ENCODE measurements at regions not wholly inside any gene's neighbourhood (a gene's known extent, or its start where the extent isn't known, plus 50 kb on each side); places are given as distances from the start of the nearest gene placed in this dataset.
"Not testable (repeated sequence)": the region's sequence is repeated elsewhere in the genome, so short reads cannot be mapped to it uniquely, and the experiment has no call there.

DNA sequence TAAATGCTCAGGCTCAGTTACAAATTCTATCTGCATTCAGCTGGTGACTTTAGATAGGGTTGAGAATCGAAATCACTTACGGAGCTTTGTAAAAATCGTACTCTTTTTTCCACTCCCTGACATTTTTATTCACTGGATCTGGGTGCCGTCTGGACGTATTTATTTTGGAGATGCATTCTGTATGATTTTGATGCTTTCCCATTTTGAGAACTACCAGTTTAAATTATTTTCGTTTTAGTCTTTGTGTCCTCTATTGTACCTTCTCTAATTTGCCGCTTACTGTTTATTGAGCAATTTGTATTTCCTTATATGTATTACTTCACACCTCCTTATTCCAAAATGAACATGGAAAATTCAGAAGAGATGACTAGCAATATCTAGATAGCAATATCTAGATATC, 96.2 kb downstream of the FASLG start:
- no peak for DNase-seq

DNA sequence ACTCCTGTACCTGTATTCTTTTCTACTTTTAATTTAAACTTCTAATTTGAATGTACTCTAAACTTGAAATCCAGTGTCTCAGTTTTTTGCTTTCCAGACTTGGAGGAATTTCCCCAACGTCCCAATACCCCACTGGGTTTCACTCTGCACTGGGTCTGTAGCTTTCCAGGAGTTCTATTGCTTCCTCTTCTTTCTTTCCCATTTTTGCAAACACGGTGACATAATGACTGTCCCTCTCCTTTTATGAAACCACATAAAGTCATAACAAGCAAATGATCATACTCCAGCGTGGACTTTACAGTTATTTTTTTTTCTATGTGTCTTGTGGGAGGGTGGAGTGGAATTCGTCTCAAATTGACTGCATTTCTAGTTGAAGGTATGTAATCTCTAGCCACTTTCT, 97.1 kb downstream of the FASLG start:
- DNase-seq: no peak

GRCh38 chr1:172758259-172758658, 99.4 kb downstream of the FASLG start:
- DNase-seq: no peak

GRCh38 chr1:172760121-172760520, 101.2 kb downstream of the FASLG start:
- DNase-seq: no peak

- no peak for DNase-seq
Observed at GRCh38 chr1:172761581-172762486, 102.9 kb downstream of the FASLG start.

DNA sequence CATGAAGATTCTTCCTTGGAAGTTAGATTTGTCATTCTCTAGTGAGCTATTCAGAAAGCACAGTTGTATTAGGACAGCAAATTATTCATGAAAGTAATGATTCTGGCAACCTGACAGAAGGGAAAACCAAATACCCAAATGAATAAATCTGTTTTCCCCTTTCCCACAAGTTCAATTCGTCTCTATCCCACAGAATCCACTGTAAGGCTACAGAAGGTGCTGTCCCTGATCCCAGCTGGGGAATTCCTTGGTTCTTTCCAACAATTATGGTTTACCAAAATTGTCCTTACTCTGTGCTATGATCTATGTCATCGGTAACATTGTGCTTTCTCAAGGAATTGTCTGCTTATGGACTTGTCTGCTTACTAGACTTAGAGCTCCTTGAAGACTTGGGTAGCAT, 104.2 kb downstream of the FASLG start:
- no peak for DNase-seq

GRCh38 chr1:172764378-172764777, 105.5 kb downstream of the FASLG start:
- no peak for DNase-seq

DNA sequence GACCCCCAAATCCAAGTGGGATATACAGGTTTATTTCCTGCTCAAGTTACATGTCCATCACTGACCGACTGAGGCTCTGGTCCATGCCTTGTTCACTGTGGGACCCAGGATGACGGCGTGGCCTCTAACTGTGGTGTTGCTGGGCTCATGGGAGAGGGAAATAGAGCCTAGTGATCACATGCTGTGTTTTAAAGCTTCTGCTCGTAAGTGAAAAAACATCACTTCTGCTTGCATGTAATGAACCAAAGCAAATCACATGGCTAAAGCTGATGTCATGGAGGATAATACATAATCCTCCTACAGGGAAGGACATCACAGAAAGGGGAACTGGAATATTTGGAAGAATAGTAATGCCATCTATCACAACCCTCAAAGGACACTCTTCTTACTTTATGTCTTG, 107.6 kb downstream of the FASLG start:
- DNase-seq: no peak

GRCh38 chr1:172770071-172770470, 111.2 kb downstream of the FASLG start:
- DNase-seq: no peak

GRCh38 chr1:172774561-172774960, 115.7 kb downstream of the FASLG start:
- no peak for DNase-seq

DNA sequence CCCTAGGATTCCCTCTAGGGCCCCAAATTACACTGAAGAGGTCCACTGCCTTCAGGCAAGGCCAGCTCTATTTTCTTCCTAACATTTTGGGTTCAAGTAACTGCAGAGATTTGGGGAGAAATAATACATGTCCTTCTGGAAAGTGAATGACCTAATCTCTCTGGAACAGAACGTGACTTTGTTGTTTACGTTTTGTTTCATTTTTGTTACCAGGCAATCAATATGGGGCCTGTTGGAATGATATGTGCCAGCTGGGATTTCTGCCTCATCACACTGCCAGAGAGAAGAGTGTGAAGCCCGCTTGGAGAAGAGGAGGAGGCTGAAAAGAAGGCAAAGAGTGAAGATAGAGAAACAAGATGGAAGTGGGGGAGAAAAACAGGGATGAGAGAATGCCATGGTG, 116.7 kb downstream of the FASLG start:
- DNase-seq: no peak

DNA sequence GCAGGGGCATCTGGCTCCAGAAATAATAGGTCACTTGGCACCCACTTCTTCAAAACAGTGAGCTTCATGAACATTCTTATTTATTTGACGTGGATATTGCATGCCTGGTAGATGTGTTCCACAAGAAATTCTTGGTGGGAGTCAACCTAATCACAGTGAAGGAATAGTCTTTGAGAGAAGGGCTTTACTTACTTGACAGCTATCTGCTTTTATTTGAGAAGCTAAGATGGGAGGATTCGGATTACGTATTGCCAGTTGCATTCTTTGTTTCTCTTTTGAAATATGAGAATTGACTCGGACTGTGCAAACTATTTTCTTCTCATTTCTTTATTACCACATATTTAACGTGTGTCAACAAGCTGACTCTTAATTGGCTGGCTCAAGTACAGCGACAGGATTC, 117.2 kb downstream of the FASLG start:
- DNase-seq: no peak

DNA sequence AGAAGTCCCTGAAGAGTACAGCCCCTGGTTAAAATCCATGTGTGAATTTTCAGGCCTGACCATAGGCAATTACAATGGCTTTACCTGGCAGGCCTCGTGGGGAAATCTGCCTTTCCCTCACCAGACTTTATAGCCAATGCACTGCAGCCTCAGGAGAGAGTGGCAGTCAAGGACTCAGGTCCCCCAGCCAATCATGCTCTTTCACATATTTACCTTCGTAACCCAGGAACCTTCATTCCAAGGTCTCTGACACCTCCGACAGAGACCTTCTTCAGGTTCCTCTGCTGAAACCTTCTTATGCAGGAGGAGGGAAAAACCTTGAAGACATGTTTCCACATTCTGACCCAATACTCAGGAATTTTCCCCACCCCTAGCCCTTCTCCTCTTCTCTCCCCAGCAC, 118.9 kb downstream of the FASLG start:
- DNase-seq: no peak

- DNase-seq: no peak
Observed at GRCh38 chr1:172778456-172779455, 119.9 kb downstream of the FASLG start.

DNA sequence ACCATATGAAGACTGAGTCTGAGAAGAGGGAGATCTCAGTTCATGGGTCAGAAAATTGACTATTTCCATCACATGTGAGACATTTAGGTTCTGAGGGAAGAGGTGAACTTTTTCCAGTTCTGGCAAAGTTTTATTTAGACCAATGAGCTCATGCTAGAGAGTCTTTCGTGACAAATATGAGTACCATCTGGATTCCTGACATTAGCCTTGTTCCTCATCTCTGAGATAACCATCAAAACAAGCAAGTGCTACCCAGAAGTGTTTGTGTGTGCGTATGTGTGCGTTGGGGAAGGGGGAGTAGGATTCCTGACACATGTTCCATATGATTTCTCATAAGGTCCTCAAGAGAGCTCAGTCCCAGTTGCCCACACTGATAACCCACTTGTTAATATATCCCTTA, 120.6 kb downstream of the FASLG start:
- no peak for DNase-seq

GRCh38 chr1:172781513-172782140, 122.7 kb downstream of the FASLG start:
- no peak for DNase-seq

GRCh38 chr1:172789840-172790239, 130.9 kb downstream of the FASLG start:
- DNase-seq: no peak

- no peak for DNase-seq
Observed at GRCh38 chr1:172790245-172790644, 131.3 kb downstream of the FASLG start.

GRCh38 chr1:172793823-172794222, 134.9 kb downstream of the FASLG start:
- no peak for DNase-seq

- no peak for DNase-seq
Observed at GRCh38 chr1:172795741-172796140, 136.8 kb downstream of the FASLG start.

DNA sequence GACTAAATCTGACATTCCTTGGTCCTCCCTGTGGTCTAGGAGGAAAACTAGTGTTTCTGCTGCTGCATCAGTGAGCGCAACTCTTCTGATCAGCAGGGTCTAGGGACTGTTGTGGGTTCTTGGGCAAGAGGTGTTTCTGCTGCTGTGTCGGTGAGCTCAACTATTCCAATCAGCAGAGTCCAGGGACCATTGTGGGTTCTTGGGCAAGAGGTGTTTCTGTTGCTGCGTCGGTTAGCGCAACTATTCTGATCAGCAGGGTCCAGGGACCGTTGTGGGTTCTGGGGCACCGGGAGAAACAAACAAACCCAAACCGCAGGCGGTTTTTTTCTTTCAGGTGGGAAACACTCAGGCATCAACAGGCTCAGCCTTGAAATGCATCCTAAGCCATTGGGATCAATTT, 140.9 kb downstream of the FASLG start:
- DNase-seq: not testable (repeated sequence)

- DNase-seq: no peak
Observed at GRCh38 chr1:172801771-172802322, 142.9 kb downstream of the FASLG start.

DNA sequence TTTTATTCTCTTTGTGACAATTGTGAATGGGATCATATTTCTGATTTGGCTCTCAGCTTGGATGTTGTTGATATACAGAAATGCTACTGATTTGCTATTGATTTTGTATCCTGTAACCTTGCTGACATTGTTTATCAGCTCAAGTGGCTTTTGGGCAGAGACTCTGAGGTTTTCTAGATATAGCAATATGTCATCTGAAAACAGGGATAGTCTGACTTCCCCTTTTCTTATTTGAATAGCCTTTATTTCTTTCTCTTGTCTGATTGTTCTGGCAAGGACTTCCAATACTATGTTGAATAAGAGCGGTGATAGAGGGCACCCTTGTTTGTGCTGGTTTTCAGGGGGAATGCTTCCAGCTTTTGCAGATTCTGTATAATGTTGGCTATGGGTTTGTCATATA, 150.8 kb downstream of the FASLG start:
- DNase-seq: no peak

All from KG1 (cell line).